SU-DHL-6 (cell line): ENCODE measurements at regions not wholly inside any gene's neighbourhood (a gene's known extent, or its start where the extent isn't known, plus 50 kb on each side); places are given as distances from the start of the nearest gene placed in this dataset.

ENCODE experiments used
- H2AFZ ChIP-seq: fragments of 200-600 bp; sonication (generic); 2 replicates; pipeline ENCODE4 v1.6.1; 2014; ENCODE audit warnings: low read depth, mild to moderate bottlenecking, moderate library complexity, mixed read lengths, antibody characterized with exemption, low read length; ENCODE audit not compliant: severe bottlenecking
- H3F3A ChIP-seq: fragments of 200-600 bp; shearing (Covaris generic); 2 replicates; pipeline ENCODE4 v1.6.0; 2016; ENCODE audit warnings: antibody characterized with exemption, mild to moderate bottlenecking; ENCODE audit not compliant: insufficient read depth
- H3K27ac ChIP-seq: fragments of 200-600 bp; sonication (generic); 2 replicates; pipeline ENCODE4 v1.5.1; 2016; ENCODE audit warnings: low read depth, mild to moderate bottlenecking, low read length, moderate library complexity, mixed read lengths
- H3K27me3 ChIP-seq: fragments of 200-600 bp; sonication (generic), shearing (Covaris generic); 2 replicates; pipeline ENCODE4 v1.6.0; 2014; ENCODE audit warnings: mild to moderate bottlenecking, low read length
- H3K36me3 ChIP-seq: fragments of 200-600 bp; sonication (generic); 2 replicates; pipeline ENCODE4 v1.6.1; 2014; ENCODE audit warnings: mild to moderate bottlenecking, low read length, mixed read lengths
- H3K4me2 ChIP-seq: fragments of 300-600, 200-600 bp; shearing (Covaris generic), sonication (generic); 2 replicates; pipeline ENCODE4 v1.6.0; 2014; ENCODE audit warnings: low read length, low read depth, mild to moderate bottlenecking; ENCODE audit not compliant: poor library complexity, severe bottlenecking
- H3K4me3 ChIP-seq: fragments of 200-600 bp; sonication (generic); 2 replicates; pipeline ENCODE4 v1.5.1; 2014; ENCODE audit warnings: antibody characterized with exemption, low read length, mild to moderate bottlenecking, mixed read lengths; ENCODE audit not compliant: insufficient read depth, poor library complexity, severe bottlenecking
- H3K79me2 ChIP-seq: fragments of 200-600 bp; sonication (generic); 2 replicates; pipeline ENCODE4 v1.6.1; 2014; ENCODE audit warnings: mild to moderate bottlenecking, low read length, moderate library complexity; ENCODE audit not compliant: insufficient read depth
- H3K9ac ChIP-seq: fragments of 200-600 bp; sonication (generic); 2 replicates; pipeline ENCODE4 v1.7.0; 2014; ENCODE audit warnings: mild to moderate bottlenecking, low read length
- H3K9me2 ChIP-seq: fragments of 200-600 bp; sonication (generic); replicated peaks from 2 replicates; pipeline ENCODE4 v1.6.1; 2014; ENCODE audit warnings: low read length; ENCODE audit not compliant: insufficient read depth
- H3K9me3 ChIP-seq: fragments of 200-600 bp; sonication (generic); 2 replicates; pipeline ENCODE4 v1.6.1; 2014; ENCODE audit warnings: low read length, mixed read lengths; ENCODE audit not compliant: insufficient read depth
- H4K20me1 ChIP-seq: fragments of 200-600 bp; sonication (generic); 2 replicates; pipeline ENCODE4 v1.6.1; 2014; ENCODE audit warnings: low read depth, mild to moderate bottlenecking, antibody characterized with exemption, low read length, moderate library complexity, mixed read lengths
- CTCF ChIP-seq: fragments of 200-600 bp; sonication (generic); IDR thresholded peaks from one replicate; pipeline ENCODE4 v1.5.1; 2017; ENCODE audit warnings: antibody characterized with exemption, mild to moderate bottlenecking, low read length, moderate library complexity; ENCODE audit not compliant: insufficient read depth, poor library complexity, severe bottlenecking
- EZH2phosphoT487 ChIP-seq: fragments of 200-600 bp; sonication (generic), shearing (Covaris generic); conservative IDR thresholded peaks from 2 replicates; pipeline ENCODE4 v1.6.1; 2018; ENCODE audit warnings: mild to moderate bottlenecking, antibody characterized with exemption, low read length, moderate library complexity, mixed read lengths

GRCh38 chr18:61277808-61278207, 55.4 kb upstream of the CDH20 start:
- Histone ChIP-seq H4K20me1 (no peaks in the 10 kb centered on the region), H3K36me3 (no peaks in the 10 kb centered on the region), H3K9me2 (no peaks in the 10 kb centered on the region), H3K9me3 (no peaks in the 10 kb centered on the region), H3F3A (no peaks in the 10 kb centered on the region), H3K4me3 (no peak overlapping the region), H3K4me2 (no peak overlapping the region), H3K27me3 (no peaks in the 10 kb centered on the region), H3K27ac (no peak overlapping the region), H2AFZ (no peak overlapping the region), H3K79me2 (no peaks in the 10 kb centered on the region), H3K9ac (no peak overlapping the region)
- TF ChIP-seq CTCF: no peak
- no peak for TF ChIP-seq EZH2phosphoT487

- H3K79me2 ChIP-seq: no peaks in the 10 kb centered on the region
- no peaks in the 10 kb centered on the region for H3K9me2 ChIP-seq
- no peak overlapping the region for H3K4me2 ChIP-seq
- no peaks in the 10 kb centered on the region for H3K27me3 ChIP-seq
- no peaks in the 10 kb centered on the region for H3F3A ChIP-seq
- H3K36me3 ChIP-seq: no peaks in the 10 kb centered on the region
- no peak overlapping the region for H2AFZ ChIP-seq
- H4K20me1 ChIP-seq: no peaks in the 10 kb centered on the region
- no peak overlapping the region for H3K27ac ChIP-seq
- H3K9ac ChIP-seq: no peak overlapping the region
- H3K4me3 ChIP-seq: no peak overlapping the region
- TF ChIP-seq CTCF: no peak
- TF ChIP-seq EZH2phosphoT487: no peak
- no peaks in the 10 kb centered on the region for H3K9me3 ChIP-seq
Observed at GRCh38 chr18:61281431-61281830, 51.8 kb upstream of the CDH20 start.

GRCh38 chr18:61282926-61283325, 50.3 kb upstream of the CDH20 start:
- no peaks in the 10 kb centered on the region for H3K79me2 ChIP-seq
- no peaks in the 10 kb centered on the region for H3F3A ChIP-seq
- no peaks in the 10 kb centered on the region for H3K9me2 ChIP-seq
- no peak overlapping the region for H3K9ac ChIP-seq
- no peaks in the 10 kb centered on the region for H3K36me3 ChIP-seq
- H4K20me1 ChIP-seq: no peaks in the 10 kb centered on the region
- no peak for TF ChIP-seq EZH2phosphoT487
- TF ChIP-seq CTCF: no peak
- no peak overlapping the region for H3K4me2 ChIP-seq
- no peak overlapping the region for H3K4me3 ChIP-seq
- H2AFZ ChIP-seq: no peak overlapping the region
- no peaks in the 10 kb centered on the region for H3K27me3 ChIP-seq
- no peaks in the 10 kb centered on the region for H3K9me3 ChIP-seq
- H3K27ac ChIP-seq: no peak overlapping the region
